Loucy (cell line): ENCODE measurements at regions not wholly inside any gene's neighbourhood (a gene's known extent, or its start where the extent isn't known, plus 50 kb on each side); places are given as distances from the start of the nearest gene placed in this dataset.

Source experiments
- H2AFZ ChIP-seq: fragments of 200-600 bp; sonication (generic); 2 replicates; pipeline ENCODE4 v1.6.0; 2016; ENCODE audit warnings: antibody characterized with exemption, mild to moderate bottlenecking, low read length, moderate library complexity
- H3F3A ChIP-seq: fragments of 200-600 bp; 2 replicates; pipeline ENCODE4 v1.6.0; 2016; ENCODE audit warnings: antibody characterized with exemption, low read depth, mild to moderate bottlenecking
- H3K27me3 ChIP-seq: fragments of 200-600 bp; sonication (generic); 2 replicates; pipeline ENCODE4 v1.6.1; 2014; ENCODE audit warnings: low read length, mild to moderate bottlenecking; ENCODE audit not compliant: insufficient read depth, poor library complexity, severe bottlenecking
- H3K36me3 ChIP-seq: fragments of 200-600 bp; sonication (generic); 2 replicates; pipeline ENCODE4 v1.6.1; 2016; ENCODE audit warnings: low read length; ENCODE audit not compliant: insufficient read depth
- H3K4me1 ChIP-seq: fragments of 200-600 bp; sonication (generic); 2 replicates; pipeline ENCODE4 v1.5.1; 2014; ENCODE audit warnings: low read length, mild to moderate bottlenecking; ENCODE audit not compliant: insufficient read depth, poor library complexity, severe bottlenecking
- H3K4me2 ChIP-seq: fragments of 200-600 bp; sonication (generic); 2 replicates; pipeline ENCODE4 v1.6.0; 2014; ENCODE audit warnings: antibody characterized with exemption, low read length, low read depth, mild to moderate bottlenecking; ENCODE audit not compliant: poor library complexity, severe bottlenecking
- H3K4me3 ChIP-seq: fragments of 200-600 bp; sonication (generic); 2 replicates; pipeline ENCODE4 v1.5.1; 2014; ENCODE audit warnings: low read length, mild to moderate bottlenecking, mixed read lengths; ENCODE audit not compliant: poor library complexity, severe bottlenecking
- H3K79me2 ChIP-seq: fragments of 200-600 bp; sonication (generic); 2 replicates; pipeline ENCODE4 v1.6.1; 2014; ENCODE audit warnings: low read length; ENCODE audit not compliant: insufficient read depth
- H3K9ac ChIP-seq: fragments of 200-600 bp; sonication (generic); 2 replicates; pipeline ENCODE4 v1.6.0; 2014; ENCODE audit warnings: mild to moderate bottlenecking, low read depth, low read length, moderate library complexity; ENCODE audit not compliant: poor library complexity, severe bottlenecking
- H3K9me2 ChIP-seq: fragments of 200-600 bp; sonication (generic); replicated peaks from 2 replicates; pipeline ENCODE4 v1.6.1; 2016; ENCODE audit warnings: low read depth, low read length, mixed read lengths
- H3K9me3 ChIP-seq: fragments of 200-600 bp; sonication (generic); 2 replicates; pipeline ENCODE4 v1.6.1; 2014; ENCODE audit warnings: mild to moderate bottlenecking, antibody characterized with exemption, low read length, low read depth; ENCODE audit not compliant: insufficient read depth
- H4K20me1 ChIP-seq: fragments of 200-600 bp; sonication (generic); 2 replicates; pipeline ENCODE4 v1.6.0; 2014; ENCODE audit warnings: antibody characterized with exemption, low read length, mild to moderate bottlenecking; ENCODE audit not compliant: insufficient read depth, poor library complexity, severe bottlenecking
- EZH2phosphoT487 ChIP-seq: fragments of 200-600 bp; IDR thresholded peaks from 2 replicates; pipeline ENCODE4 v1.6.1; 2018; ENCODE audit warnings: antibody characterized with exemption, mild to moderate bottlenecking, moderate library complexity, borderline replicate concordance
- TF ChIP-seq, protein P1 (sequence below): fragments of 200-600 bp; sonication (generic); conservative IDR thresholded peaks from 2 replicates; pipeline ENCODE4 v1.5.1; 2014; ENCODE audit warnings: mild to moderate bottlenecking, antibody characterized with exemption, low read length

DNA sequence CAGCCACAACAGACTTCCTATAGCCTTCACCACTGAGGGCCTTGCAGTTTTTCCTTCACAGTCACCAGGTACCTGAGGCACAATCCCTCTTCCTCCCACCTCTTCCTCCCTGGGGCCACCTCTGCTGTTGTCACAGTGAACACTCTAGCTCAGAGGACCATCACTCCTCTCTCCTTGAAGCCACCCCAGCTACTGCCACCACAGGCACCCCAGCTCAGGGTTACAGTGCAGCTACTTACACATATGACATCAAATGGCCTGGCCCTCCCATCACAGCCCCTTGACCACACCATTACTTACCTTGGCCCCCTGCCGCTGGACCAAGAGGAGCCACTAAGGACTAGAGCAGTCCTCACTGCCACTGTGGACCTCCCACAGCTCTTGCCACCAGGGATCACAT, 213.5 kb upstream of the CRBN start:
- no peak overlapping the region for H2AFZ ChIP-seq
- no peaks in the 10 kb centered on the region for H4K20me1 ChIP-seq
- TF ChIP-seq EZH2phosphoT487 = no peak
- TF ChIP-seq, protein P1, sequence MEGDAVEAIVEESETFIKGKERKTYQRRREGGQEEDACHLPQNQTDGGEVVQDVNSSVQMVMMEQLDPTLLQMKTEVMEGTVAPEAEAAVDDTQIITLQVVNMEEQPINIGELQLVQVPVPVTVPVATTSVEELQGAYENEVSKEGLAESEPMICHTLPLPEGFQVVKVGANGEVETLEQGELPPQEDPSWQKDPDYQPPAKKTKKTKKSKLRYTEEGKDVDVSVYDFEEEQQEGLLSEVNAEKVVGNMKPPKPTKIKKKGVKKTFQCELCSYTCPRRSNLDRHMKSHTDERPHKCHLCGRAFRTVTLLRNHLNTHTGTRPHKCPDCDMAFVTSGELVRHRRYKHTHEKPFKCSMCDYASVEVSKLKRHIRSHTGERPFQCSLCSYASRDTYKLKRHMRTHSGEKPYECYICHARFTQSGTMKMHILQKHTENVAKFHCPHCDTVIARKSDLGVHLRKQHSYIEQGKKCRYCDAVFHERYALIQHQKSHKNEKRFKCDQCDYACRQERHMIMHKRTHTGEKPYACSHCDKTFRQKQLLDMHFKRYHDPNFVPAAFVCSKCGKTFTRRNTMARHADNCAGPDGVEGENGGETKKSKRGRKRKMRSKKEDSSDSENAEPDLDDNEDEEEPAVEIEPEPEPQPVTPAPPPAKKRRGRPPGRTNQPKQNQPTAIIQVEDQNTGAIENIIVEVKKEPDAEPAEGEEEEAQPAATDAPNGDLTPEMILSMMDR = no peak
- H3K4me2 ChIP-seq = no peak overlapping the region
- no peaks in the 10 kb centered on the region for H3K9me2 ChIP-seq
- H3K4me1 ChIP-seq = no peaks in the 10 kb centered on the region
- no peaks in the 10 kb centered on the region for H3K27me3 ChIP-seq
- H3K79me2 ChIP-seq = no peaks in the 10 kb centered on the region
- H3K4me3 ChIP-seq = no peak overlapping the region
- H3F3A ChIP-seq = no peaks in the 10 kb centered on the region
- H3K9me3 ChIP-seq = no peaks in the 10 kb centered on the region
- no peaks in the 10 kb centered on the region for H3K36me3 ChIP-seq
- H3K9ac ChIP-seq = no peak overlapping the region

- no peak overlapping the region for H3K4me3 ChIP-seq
- no peaks in the 10 kb centered on the region for H3K79me2 ChIP-seq
- no peaks in the 10 kb centered on the region for H4K20me1 ChIP-seq
- no peaks in the 10 kb centered on the region for H3F3A ChIP-seq
- H3K9ac ChIP-seq = no peak overlapping the region
- H2AFZ ChIP-seq = no peak overlapping the region
- H3K4me2 ChIP-seq = no peak overlapping the region
- H3K36me3 ChIP-seq = no peaks in the 10 kb centered on the region
- no peaks in the 10 kb centered on the region for H3K9me2 ChIP-seq
- H3K27me3 ChIP-seq = no peaks in the 10 kb centered on the region
- H3K4me1 ChIP-seq = no peaks in the 10 kb centered on the region
- H3K9me3 ChIP-seq = no peaks in the 10 kb centered on the region
- TF ChIP-seq EZH2phosphoT487 = no peak
- TF ChIP-seq, protein P1 = no peak
These were observed 204.0 kb upstream of the CRBN start for GRCh38 chr3:3383461-3383860.

DNA sequence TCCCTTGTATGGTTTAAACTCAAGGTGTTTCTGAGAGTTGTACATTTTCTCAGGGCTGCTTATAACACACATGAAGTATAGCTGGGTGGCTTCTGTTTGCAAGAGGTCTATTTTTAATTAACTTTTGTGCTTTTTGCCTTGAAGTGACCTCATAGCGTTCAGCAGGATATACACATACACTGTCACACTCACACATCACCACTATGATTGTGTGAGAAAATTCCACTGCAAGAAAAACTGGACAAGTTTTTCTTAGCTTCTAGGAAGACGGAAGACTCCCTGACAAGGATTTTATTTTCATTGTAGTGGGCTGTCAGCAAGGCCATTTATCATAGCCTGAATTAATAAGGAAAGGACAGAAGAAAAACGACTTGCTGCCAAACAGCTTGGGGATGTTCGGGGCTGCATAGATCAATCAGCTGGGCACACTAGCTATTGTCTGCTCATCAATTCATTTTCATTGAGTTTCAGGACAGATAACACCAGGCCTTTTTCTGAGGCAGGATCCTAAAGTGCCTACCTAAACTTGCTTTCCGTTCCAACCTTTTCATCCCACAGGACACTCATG, 192.8 kb upstream of the CRBN start:
- H3K9me3 ChIP-seq = no peaks in the 10 kb centered on the region; the same call in 1 of the 2 replicates
- no peak overlapping the region for H2AFZ ChIP-seq
- TF ChIP-seq EZH2phosphoT487 = no peak
- TF ChIP-seq, protein P1 = no peak
- H3F3A ChIP-seq = no peaks in the 10 kb centered on the region
- no peak overlapping the region for H3K4me3 ChIP-seq
- H3K4me1 ChIP-seq = no peaks in the 10 kb centered on the region
- no peak overlapping the region for H3K9ac ChIP-seq
- no peak overlapping the region for H3K4me2 ChIP-seq
- no peaks in the 10 kb centered on the region for H3K79me2 ChIP-seq
- H3K9me2 ChIP-seq = no peaks in the 10 kb centered on the region
- no peaks in the 10 kb centered on the region for H4K20me1 ChIP-seq
- H3K27me3 ChIP-seq = no peaks in the 10 kb centered on the region
- no peaks in the 10 kb centered on the region for H3K36me3 ChIP-seq
